GM19238 (cell line): ENCODE measurements at regions not wholly inside any gene's neighbourhood (a gene's known extent, or its start where the extent isn't known, plus 50 kb on each side); places are given as distances from the start of the nearest gene placed in this dataset.
"Not testable (repeated sequence)": the region's sequence is repeated elsewhere in the genome, so short reads cannot be mapped to it uniquely, and the experiment has no call there.

ENCODE experiments used
- DNase-seq: peaks from one replicate; pipeline ENCODE4 v3.0.0; 2011; ENCODE audit warnings: low spot score; ENCODE audit not compliant: insufficient read length

DNA sequence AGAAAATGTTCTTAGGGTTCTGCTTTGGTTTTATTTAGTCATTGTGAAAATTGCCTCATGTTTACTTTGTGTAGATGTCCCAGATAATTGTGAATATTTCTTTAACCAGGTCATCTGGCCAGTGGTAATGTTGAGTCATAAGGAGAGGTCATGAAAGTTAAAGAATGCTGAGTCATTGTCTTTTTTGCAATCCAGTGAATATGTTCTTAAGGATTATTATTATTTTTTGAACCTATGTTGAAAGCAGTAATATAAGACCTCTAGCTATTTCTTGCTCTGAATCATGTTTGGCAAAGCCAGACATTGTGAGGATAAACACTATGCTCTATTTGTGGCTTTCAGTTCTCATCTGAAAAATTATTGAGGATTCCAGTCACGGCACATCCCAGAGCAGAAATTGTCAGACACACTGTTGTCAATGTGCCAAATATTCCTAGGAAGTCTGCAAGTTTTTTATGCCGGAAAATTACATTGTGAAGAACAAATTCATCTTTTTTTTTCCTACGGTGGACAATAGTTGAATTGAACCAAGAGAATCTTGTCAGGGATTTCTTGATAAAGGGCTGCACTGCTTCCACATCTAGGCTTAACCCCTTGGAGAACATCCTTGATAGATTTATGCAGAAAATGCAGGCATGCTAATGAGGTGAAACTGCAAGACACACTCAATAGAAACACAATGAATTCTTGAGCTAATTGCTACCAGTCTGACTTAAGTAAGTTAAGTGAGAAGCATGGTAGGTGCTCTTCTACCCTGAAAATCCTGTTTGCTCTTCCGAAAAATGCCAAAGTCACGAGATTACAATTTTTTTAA, 369.6 kb downstream of the ATP23 start:
- no peak for DNase-seq

DNA sequence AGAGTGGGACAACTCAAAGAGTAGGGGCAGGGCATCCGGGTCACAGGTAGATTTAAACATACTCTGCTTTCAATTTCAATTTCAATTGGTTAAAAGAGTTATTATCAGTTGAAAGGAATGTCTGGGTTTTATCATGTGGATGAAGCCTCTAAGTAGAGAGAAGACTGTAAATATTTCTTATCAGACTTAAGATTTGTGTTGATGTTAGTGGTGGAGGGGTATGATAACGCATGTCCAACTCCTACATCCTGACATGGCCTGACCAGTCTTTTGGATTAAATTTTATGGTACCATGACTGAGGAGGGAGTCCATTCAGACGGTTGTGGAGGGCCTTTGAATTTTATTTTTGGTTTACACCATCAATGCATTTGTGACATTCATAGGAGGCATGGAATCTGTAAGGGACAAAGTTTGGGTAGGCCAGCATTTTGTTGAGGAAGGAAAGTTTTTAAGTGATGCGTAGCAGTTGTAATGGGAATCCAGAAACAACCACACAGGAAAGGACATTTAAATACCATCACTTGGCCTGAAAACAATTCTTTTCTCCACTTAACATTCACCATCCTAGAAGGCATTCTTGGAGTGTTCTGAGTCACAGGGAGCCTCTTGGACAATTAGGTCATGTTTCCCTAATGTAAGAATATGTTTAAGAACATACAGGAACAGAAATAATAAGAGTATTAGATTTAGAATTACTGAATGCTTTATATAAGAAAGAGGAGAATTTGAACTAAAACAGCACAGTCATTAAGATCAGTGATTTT, 371.9 kb downstream of the ATP23 start:
- no peak for DNase-seq

DNA sequence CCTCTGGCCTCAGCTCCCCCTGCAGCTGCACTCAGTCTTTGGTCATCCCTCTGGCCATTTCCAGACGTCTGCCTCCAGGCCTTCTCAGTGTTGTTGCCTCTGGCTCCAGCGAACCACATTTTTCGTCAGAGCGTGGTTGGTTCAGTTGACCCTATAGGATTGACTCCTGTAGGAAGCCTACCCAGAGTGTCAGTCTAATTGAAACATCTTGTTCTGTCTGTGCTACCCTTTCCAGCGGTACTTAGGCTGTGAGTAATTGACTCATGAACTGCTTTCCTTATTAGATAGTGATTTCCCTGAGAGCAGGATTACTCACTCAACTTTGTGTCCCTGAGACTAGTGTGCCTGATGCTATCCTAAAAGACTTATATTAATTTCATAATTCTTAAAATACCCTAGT, 373.2 kb downstream of the ATP23 start:
- no peak for DNase-seq

DNA sequence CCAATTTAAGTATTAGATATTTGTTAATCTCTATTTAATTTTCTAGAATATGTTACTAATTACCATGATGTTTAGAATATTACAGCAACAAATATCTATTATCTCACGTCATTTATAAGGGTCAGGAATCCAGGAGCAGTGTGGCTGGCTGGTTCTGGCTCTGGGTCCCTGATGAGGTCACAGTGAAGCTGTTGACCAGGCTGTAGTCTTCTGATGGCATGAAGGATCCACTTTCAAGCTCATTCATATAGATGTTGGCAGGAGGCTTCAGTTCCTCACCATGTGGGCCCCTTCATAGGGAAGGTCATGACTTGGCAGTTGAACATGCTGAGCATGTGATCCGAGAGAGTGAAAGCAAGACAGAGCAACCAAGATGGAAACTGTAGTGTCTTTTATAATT, 375.6 kb downstream of the ATP23 start:
- DNase-seq, result no peak

DNA sequence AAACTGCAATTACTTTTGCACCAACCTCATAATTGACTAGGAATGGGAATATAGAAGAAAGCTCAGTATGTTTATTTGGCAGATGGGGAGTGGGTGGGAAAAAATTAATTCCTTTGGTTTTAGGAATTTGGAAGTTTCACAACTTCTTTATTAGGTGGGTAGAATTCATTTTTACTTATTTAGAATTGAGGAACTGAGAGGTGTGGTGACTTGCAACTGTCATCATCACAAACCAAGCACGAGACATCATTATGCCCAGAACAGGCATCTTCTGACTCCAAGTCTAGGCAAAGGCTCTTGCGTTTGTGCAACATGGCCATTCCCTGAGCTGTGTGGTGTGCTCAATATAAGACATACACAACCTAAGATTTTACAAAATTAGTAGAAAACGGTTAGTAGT, 380.0 kb downstream of the ATP23 start:
- no peak for DNase-seq

DNA sequence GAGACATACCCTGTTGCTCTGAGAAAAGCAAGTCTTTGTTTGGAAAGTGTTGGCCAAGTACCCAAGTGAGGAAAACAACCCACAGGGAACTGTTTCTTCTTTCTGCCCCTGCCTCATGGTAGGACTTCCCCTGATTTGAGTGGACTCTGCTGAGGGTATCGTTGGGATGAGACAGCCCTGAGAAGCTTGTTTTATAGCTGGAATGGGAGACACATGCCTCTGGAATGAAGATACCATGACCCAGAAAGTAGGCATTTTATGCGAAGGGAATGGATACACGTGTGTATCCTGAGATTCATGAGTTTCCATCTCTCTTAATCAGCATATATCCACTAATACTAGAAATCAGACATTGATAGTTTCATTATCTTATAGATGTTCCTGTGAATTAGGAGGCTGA, 382.3 kb downstream of the ATP23 start:
- DNase-seq, result no peak

DNA sequence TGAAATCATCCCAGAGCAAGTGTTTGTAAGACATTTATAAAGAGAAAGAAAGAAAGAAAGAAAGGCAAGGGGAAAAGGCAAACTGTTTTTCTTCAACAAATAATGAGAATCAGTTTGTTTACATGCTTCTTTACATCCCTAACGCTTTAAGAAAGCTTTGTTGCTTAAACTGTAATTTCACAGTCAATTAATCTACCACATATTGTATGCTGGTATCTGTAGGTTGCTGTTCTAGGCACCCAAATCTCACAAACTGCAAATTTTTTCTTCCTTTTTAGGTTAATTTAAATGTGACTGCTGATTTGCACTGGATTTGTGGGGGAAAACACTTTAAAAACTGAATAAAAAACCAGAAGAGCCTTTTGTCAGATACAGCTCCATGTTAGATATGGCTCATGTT, 384.2 kb downstream of the ATP23 start:
- no peak for DNase-seq

DNA sequence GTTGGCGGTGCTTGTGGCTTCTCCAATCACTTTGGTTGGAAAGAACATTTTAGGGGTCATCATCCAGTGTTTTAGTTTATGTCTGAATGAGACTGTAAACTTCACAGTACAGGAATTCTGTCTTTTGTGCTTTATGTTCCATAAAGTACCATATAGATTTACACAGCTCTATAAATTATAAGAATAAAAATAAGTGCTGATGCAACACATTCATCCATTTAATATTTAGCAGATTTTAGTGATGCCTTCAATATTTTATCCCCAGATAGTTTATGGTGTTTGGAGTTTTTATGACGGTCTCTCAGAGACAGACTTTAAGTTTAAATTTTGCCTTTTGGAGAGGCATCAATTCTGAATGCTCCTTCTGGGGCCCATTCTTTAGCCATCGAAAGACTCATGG, 385.2 kb downstream of the ATP23 start:
- no peak for DNase-seq

DNA sequence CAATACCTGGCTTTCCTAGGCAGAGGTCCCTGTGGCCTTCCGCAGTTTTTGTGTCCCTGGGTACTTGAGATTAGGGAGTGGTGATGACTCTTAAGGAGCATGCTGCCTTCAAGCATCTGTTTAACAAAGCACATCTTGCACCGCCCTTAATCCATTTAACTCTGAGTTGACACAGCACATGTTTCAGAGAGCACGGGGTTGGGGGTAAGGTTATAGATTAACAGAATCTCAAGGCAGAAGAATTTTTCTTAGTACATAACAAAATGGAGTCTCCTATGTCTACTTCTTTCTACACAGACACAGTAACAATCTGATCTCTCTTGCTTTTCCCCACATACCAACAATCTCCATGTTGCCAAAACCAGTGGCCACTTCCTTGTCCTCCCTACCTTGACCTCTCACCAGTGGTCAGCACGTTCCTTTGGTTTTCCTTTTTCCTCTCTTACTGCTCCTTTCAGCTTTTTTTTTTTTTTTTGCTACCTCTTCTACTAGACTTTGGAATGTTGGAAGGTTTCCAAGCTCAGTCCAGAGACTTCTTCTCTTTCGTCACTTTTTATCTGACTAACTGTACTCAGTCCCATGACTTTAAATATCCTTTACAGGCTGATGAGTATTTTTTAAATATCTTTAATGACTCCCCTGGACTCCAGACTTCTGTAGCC, 395.3 kb downstream of the ATP23 start:
- DNase-seq, result not testable (repeated sequence)

DNA sequence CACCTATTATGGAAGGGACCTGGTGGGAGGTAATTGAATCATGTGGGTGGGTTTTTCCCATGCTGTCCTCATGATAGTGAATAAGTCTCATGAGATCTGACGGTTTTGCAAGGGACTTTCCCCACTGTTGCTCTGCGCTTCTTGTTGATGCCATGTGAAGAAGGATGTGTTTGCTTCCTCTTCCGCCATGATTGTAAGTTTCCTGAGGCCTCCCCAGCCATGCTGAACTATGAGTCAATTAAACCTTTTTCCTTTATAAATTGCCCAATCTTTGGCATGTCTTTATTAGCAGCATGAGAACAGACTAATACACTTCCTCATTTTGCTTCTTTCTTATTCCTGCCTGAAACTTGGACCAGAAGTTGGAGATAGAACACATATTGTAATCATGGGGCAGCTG, 396.2 kb downstream of the ATP23 start:
- not testable (repeated sequence) for DNase-seq

DNA sequence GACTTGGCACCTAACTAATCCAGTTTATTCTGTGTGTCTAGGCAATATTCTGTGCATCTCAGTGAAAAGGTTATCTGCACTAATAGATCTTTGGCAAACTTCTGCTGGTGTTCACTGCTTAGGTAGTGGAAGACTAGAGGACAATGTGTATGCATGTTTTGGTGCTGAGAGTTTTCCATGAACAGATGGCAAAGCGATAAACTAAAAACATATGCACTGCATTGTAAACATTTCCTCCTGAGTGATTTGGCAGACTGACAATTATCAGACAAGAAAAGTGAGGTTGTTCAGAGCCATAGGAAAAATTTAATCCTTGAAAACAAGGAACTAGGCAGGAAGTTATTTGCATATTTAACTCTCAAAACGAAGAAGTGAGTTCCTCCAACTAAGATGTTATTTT, 400.4 kb downstream of the ATP23 start:
- DNase-seq, result no peak

DNA sequence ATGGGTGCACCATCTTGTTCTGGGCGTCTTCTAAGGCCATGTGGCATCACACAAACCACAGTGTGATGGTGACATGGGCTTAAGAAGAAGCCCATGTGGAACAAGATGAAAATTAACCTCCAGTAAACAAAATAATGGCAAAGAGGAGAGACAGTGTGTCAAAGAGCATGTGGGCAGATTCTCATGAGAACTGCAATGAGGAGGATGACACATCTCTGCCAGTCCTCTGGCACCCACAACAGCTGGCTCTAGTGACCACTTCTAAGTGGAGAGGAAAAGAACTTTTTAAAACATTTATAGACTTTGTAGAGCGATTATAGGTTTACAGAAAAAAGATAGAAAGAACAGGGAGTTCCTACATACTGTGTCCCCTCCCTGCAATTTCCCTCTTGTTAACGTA, 401.4 kb downstream of the ATP23 start:
- DNase-seq, result no peak

DNA sequence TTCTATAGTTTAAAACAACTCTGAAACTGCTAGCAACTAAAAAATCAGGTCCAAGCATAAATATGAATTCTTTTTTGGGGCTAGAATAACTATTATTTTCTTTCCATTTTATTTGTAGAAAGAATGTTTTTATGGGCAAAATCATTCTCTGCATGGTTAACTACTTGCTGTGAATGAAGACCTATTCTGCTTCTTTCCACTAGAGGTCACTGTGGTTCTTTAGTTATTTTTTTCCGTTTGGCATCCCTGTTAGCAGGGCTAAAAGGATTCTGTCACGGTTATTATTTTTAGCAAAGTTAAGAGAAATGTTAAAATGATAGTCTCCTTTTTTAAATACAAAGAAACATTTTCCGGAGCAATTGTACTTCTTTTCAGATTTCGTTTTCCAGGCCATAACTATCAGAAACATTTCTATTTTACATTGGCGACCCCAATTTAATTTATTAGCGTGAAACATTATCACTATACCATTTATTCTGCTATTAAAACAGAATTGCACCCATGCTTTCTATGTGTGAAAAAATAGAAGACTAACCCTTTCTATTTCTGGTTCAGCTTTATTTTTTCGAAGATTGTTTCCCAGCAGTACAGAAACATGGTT, 404.8 kb downstream of the ATP23 start:
- no peak for DNase-seq

DNA sequence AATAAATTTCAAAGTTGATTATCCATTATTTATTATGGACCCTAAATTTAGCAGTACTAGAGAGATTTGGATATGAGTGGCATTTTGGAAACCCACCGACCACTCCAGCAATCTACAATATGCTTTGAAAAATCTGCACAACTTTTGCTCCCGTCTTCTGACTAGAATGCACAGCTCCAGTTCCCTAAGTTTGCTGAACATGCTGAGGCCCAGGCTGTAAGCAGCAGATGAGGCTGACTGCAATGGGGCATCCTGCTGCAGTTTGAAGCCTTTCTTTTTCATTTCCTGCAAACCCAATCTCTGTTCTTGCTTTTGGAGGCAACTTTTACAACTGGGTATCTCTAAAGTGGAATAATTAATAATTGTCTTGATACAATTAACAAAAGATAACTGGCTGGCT, 405.8 kb downstream of the ATP23 start:
- no peak for DNase-seq

DNA sequence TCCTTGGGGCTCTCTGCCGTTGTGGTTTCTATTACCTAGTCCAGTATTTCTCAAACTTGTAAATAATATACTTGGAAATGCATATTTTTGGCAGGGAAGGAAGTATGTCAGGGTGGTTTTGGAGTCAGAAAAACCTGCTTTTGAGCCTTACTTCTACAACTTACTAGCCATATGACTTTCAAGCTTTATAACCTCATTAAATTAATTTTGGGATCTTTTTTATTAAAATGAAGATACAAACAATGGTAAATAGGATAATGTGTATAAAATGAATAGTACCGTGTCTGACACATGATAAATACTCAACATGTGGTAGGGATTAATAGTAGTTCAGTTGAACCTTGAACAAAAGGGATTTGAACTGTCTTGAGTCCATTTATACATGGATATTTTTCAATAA, 406.3 kb downstream of the ATP23 start:
- DNase-seq, result no peak

DNA sequence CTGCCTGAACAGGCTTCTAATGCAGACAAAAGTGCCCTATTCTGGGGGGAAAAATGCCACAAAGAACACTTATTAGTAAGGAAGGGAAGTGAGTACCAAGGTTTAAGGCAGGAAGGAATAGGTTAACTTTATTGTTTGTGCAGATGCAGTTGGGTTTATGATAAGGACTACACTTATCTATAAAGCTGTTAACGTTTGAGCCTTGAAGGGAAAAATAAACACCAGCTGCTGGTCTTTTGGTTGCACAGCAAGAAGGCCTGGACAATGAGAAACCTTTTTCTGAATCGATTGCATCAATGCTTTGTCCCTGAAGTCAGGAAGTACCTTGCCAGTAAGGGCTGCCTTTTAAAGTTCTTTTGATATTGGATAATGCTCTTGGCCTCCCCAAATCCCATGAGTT, 407.8 kb downstream of the ATP23 start:
- DNase-seq, result no peak

DNA sequence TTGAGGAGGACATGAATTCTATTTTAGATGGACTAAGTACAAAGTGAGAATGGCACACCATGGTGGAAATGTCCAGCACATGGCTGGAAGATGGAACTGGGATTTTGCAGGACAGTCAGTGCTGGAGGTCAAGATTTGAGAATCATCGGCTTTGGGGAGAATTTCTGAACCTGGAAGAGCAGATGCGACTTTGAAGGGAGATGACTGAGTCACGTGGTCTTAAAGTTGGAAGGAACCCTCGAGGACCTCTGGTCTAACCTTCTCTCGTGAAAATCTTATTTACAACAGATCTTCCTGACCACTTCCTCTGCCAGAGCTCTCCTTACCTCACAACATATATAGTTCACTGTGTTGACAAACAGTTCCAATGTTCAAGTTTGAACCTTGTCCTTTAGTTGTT, 415.4 kb downstream of the ATP23 start:
- no peak for DNase-seq

DNA sequence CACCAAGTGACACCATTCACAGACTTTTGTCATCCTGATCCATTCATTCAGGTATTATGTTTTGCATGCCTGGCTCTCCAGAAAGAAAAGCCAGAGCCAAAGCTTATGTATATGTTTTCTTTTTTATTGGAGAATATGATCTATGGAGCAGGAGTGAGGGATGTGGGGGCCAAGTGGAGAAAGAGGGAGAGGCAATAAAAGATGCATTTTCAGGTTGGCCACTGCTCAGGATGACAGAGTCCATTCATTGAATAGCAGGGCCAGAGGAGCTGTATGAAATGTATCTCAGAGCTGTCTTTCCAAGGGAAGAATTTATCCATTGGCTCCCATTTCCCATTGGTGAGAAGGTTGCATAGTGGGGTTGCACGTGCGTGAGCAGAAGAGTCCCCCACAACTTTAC, 416.1 kb downstream of the ATP23 start:
- DNase-seq, result no peak

DNA sequence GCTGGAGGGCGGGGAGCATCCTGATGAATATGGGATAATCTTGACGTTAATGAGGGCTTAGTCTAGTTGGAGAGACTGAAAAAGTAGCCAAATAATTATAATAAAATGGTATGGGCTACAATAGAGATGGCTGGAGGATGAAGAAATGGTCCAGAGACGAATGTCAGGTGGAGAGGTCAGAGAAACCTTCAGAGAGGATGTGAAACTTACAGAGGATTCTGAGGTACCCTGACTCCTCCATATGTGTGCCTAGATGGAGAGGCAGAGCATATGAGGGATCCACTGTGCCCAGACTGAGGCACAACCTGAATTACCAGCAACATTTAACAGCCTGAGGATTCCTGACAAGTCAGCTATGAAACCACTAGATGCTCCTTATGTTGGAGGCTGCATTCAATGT, 417.0 kb downstream of the ATP23 start:
- DNase-seq, result no peak

DNA sequence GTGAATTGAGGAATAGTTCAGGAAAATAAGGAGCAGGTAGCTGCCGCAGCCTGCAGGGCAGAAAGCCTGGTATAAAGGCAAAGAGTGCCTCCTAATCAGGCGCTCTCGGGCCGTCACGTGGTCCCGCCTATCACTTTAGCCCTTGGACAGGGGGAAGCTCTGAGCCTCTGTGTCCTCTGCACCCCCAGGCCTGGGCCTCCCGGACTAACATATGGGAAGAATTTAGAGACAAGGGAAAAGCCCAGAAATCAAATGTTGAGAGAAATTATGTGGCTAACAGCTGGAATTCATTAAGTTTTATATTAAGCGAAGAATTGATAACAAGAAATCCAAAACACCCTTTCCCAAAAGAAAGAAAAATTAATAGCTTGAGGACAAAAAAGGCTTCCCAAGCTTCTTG, 417.7 kb downstream of the ATP23 start:
- DNase-seq, result no peak

DNA sequence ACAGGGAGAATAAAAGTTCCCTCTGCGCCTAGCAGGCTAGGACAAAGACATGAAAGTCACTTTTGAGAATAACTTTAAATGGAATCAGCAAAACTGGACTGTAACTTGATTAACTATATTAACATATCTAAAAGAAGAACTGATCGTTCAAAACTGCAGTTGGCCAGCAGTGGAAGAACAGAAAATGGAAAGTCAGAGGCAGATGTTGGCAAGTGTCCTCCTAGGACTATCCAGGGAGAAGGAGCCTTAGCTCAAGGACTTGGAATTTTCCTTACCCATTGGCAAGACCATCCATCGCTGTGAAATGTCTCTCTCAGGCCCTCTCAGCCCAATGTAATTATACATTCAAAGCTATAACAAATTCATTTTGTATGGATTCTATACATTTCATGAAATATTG, 419.7 kb downstream of the ATP23 start:
- no peak for DNase-seq

DNA sequence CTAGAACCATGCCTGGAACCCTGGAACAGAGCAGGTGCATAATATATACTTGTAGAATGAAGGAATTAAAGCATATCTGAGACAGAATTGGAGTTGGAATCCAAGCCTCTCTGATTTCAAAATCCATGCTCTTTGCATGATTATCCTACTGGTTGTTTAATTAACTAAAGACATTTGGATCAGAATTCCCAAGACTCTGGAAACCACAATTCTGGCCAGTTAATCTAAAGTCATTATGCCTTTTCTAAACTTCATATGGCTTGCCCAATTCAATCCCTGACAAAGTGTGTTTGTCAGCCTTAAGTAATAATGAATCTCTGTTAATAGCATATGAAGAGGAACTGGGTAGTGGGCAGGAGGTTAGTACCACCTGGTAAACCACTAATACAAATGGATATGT, 422.6 kb downstream of the ATP23 start:
- no peak for DNase-seq
